ENCODE measurements at regions not wholly inside any gene's neighbourhood (a gene's known extent, or its start where the extent isn't known, plus 50 kb on each side); places are given as distances from the start of the nearest gene placed in this dataset.

DNA sequence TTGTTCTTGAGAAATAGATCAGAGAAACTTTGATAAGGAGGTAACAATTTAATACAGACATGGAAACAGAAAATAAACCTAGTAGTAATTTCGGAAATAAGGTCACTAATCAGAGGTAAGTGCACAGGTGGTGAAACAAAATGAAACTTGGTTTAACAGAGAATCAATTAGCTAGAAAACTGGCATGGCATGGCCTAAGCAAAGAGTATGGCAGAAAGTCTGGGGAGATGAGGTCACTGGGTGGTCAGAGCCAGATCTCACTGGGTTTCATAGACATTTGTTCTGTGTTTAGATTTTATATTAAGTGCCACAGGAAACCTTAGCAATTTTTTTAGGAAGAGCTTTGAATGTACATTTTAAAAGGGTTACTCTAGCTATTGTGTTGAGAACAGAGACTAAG, 1216.0 kb upstream of the PIK3C3 start:
- ChIA-PET CTCF (no interaction called here), POLR2A (no interaction called here)
- dilution Hi-C loops (cut with MboI; ENCODE audit: extremely low pct_ligation_motif_present, low sequenced_read_pairs): no loop called here

DNA sequence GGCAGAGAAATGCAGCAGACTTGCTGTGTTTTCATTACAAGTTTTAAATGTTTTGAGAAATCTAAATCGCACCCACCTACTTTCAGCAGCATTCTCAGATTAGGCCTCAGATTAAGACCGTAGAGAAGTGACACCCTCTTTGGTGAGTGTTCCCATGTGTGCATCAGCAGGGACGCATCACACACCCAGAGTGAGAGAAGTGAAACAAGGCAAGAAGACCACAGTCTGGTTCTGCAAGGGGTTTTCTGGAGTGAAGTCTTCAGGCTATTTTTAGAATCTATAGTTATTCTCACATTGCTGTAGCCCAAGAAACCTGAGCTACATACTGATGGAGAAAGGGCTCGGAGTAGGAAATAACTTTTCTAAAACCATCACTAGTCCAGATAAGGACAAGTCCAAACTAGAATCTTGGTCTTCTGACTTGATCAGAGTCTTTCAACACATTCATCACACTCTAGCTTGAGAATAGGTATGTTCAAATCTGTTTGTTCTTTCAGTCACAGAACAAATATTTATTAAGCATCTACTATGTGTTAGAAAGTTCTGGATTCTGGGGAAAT, 1216.6 kb upstream of the PIK3C3 start:
- TF ChIP-seq, protein P1, sequence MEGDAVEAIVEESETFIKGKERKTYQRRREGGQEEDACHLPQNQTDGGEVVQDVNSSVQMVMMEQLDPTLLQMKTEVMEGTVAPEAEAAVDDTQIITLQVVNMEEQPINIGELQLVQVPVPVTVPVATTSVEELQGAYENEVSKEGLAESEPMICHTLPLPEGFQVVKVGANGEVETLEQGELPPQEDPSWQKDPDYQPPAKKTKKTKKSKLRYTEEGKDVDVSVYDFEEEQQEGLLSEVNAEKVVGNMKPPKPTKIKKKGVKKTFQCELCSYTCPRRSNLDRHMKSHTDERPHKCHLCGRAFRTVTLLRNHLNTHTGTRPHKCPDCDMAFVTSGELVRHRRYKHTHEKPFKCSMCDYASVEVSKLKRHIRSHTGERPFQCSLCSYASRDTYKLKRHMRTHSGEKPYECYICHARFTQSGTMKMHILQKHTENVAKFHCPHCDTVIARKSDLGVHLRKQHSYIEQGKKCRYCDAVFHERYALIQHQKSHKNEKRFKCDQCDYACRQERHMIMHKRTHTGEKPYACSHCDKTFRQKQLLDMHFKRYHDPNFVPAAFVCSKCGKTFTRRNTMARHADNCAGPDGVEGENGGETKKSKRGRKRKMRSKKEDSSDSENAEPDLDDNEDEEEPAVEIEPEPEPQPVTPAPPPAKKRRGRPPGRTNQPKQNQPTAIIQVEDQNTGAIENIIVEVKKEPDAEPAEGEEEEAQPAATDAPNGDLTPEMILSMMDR (IDR thresholded peaks at IDR 0.05; ENCODE audit: extremely low read depth in 1 of 2, insufficient read depth in 1 of 2, low read depth in 1 of 2, low read length in 2 of 2): no peak
- no peak for TF ChIP-seq MYC (IDR thresholded peaks at IDR 0.05; ENCODE audit: low read depth, low read length)
- no peak for TF ChIP-seq FOS (IDR thresholded peaks at IDR 0.05; ENCODE audit: borderline replicate concordance, insufficient read depth, low read length)
- TF ChIP-seq, protein P2, sequence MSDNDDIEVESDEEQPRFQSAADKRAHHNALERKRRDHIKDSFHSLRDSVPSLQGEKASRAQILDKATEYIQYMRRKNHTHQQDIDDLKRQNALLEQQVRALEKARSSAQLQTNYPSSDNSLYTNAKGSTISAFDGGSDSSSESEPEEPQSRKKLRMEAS (IDR thresholded peaks at IDR 0.05; ENCODE audit: insufficient read depth, insufficient read length): no peak
- TF ChIP-seq JUN (IDR thresholded peaks at IDR 0.05; ENCODE audit: borderline replicate concordance, insufficient read depth, insufficient read length, low read depth): no peak
- TF ChIP-seq GATA2 (IDR thresholded peaks at IDR 0.05; ENCODE audit: insufficient read depth, insufficient read length, low read depth, low read length): no peak
- no peak for TF ChIP-seq POLR2A (IDR thresholded peaks at IDR 0.05; ENCODE audit: low read depth, low read length)
- TF ChIP-seq EZH2 (IDR thresholded peaks at IDR 0.05; ENCODE audit: borderline replicate concordance, low read depth, low read length, severe bottlenecking): no peak
- TF ChIP-seq POLR2AphosphoS5 (IDR thresholded peaks at IDR 0.05; ENCODE audit: insufficient read depth, low read depth, low read length): no peak
- FAIRE-seq: no peak
- Histone ChIP-seq H3K27ac (ENCODE audit: insufficient read depth, low read depth, low read length) (no peak overlapping the region), H3K79me2 (ENCODE audit: control insufficient read depth, insufficient read depth, low read length) (no peaks in the 10 kb centered on the region), H4K20me1 (replicated peaks; ENCODE audit: control insufficient read depth, extremely low read depth, insufficient read depth, low read length) (no peaks in the 10 kb centered on the region), H3K4me3 (replicated peaks in 1 of 3; ENCODE audit: insufficient read depth in 1 of 3, low read depth in 1 of 3, low read length in 3 of 3) (no peak overlapping the region), H3K4me2 (ENCODE audit: insufficient read depth, low read length) (no peak overlapping the region), H3K27me3 (ENCODE audit: control insufficient read depth in 2 of 2, insufficient read depth in 2 of 2, low read length in 2 of 2) (no peaks in the 10 kb centered on the region), H3K4me1 (ENCODE audit: control insufficient read depth, extremely low read depth, insufficient read depth, low read length) (no peaks in the 10 kb centered on the region), H3K36me3 (ENCODE audit: control insufficient read depth in 2 of 2, extremely low read depth in 1 of 2, insufficient read depth in 2 of 2, low read length in 2 of 2) (no peaks in the 10 kb centered on the region), H2AFZ (ENCODE audit: low read depth, low read length) (no peak overlapping the region), H3K9me1 (replicated peaks; ENCODE audit: control insufficient read depth, extremely low read depth, insufficient read depth, low read length) (no peaks in the 10 kb centered on the region), H3K9ac (replicated peaks; ENCODE audit: extremely low read depth, insufficient read depth, low read length) (no peak overlapping the region), H3K9me3 (replicated peaks; ENCODE audit: control insufficient read depth, insufficient read depth, low read length) (peaks cover 2% of the 10 kb centered on the region)
- dilution Hi-C loops (cut with MboI; ENCODE audit: extremely low pct_ligation_motif_present, low sequenced_read_pairs) (no loop called here), intact Hi-C loops (cut with micrococcal nuclease) (no loop called here)
- no TSS peak for BruUV-seq (replicated peaks)
- CTCF ChIA-PET: no interaction called here
- DNase-seq (ENCODE audit: low read depth, low spot score): no peak
- POLR2A ChIA-PET: no interaction called here

More for the DNA sequence above, 1216.0 kb upstream of the PIK3C3 start:
- no TSS peak for BruUV-seq (replicated peaks)
- no peaks in the 10 kb centered on the region for H3K36me3 ChIP-seq (ENCODE audit: control insufficient read depth in 2 of 2, extremely low read depth in 1 of 2, insufficient read depth in 2 of 2, low read length in 2 of 2)
- H3K9ac ChIP-seq (replicated peaks; ENCODE audit: extremely low read depth, insufficient read depth, low read length): no peak overlapping the region
- intact Hi-C loops (cut with micrococcal nuclease): no loop called here
- no peaks in the 10 kb centered on the region for H3K9me1 ChIP-seq (replicated peaks; ENCODE audit: control insufficient read depth, extremely low read depth, insufficient read depth, low read length)
- H2AFZ ChIP-seq (ENCODE audit: low read depth, low read length): no peak overlapping the region
- no peak overlapping the region for H3K4me2 ChIP-seq (ENCODE audit: insufficient read depth, low read length)
- DNase-seq (ENCODE audit: low read depth, low spot score): no peak
- H3K27me3 ChIP-seq (ENCODE audit: control insufficient read depth in 2 of 2, insufficient read depth in 2 of 2, low read length in 2 of 2): no peaks in the 10 kb centered on the region
- no peak for TF ChIP-seq JUN (IDR thresholded peaks at IDR 0.05; ENCODE audit: borderline replicate concordance, insufficient read depth, insufficient read length, low read depth)
- TF ChIP-seq, protein P1 (IDR thresholded peaks at IDR 0.05; ENCODE audit: extremely low read depth in 1 of 2, insufficient read depth in 1 of 2, low read depth in 1 of 2, low read length in 2 of 2): no peak
- no peak for TF ChIP-seq EZH2 (IDR thresholded peaks at IDR 0.05; ENCODE audit: borderline replicate concordance, low read depth, low read length, severe bottlenecking)
- no peak overlapping the region for H3K4me3 ChIP-seq (replicated peaks in 1 of 3; ENCODE audit: insufficient read depth in 1 of 3, low read depth in 1 of 3, low read length in 3 of 3)
- H4K20me1 ChIP-seq (replicated peaks; ENCODE audit: control insufficient read depth, extremely low read depth, insufficient read depth, low read length): no peaks in the 10 kb centered on the region
- no peaks in the 10 kb centered on the region for H3K79me2 ChIP-seq (ENCODE audit: control insufficient read depth, insufficient read depth, low read length)
- no peak overlapping the region for H3K27ac ChIP-seq (ENCODE audit: insufficient read depth, low read depth, low read length)
- H3K4me1 ChIP-seq (ENCODE audit: control insufficient read depth, extremely low read depth, insufficient read depth, low read length): no peaks in the 10 kb centered on the region
- H3K9me3 ChIP-seq (replicated peaks; ENCODE audit: control insufficient read depth, insufficient read depth, low read length): peaks cover 2% of the 10 kb centered on the region
- FAIRE-seq: no peak

Data from endothelial cell of umbilical vein (primary cell).